ENCODE measurements at regions not wholly inside any gene's neighbourhood (a gene's known extent, or its start where the extent isn't known, plus 50 kb on each side); places are given as distances from the start of the nearest gene placed in this dataset.

GRCh38 chr2:8352989-8353388, 328.9 kb upstream of the ID2 start:
- TF ChIP-seq JUND (IDR thresholded peaks at IDR 0.05) = no peak
- TF ChIP-seq ZBTB33 (IDR thresholded peaks at IDR 0.05) = no peak
- TF ChIP-seq TAF1 (conservative IDR thresholded peaks at IDR 0.05) = no peak
- no peak for TF ChIP-seq RAD21 (IDR thresholded peaks at IDR 0.05)
- TF ChIP-seq GABPA (IDR thresholded peaks at IDR 0.05 in 1 of 2, conservative IDR thresholded peaks at IDR 0.05 in 1 of 2) = no peak
- no peak for TF ChIP-seq FOXA1 (IDR thresholded peaks at IDR 0.05)
- TF ChIP-seq YY1 (IDR thresholded peaks at IDR 0.05) = no peak
- TF ChIP-seq EGR1 (IDR thresholded peaks at IDR 0.05; ENCODE audit: low read depth in 2 of 2) = no peak
- TF ChIP-seq RXRA (IDR thresholded peaks at IDR 0.05) = no peak
- Histone ChIP-seq H3K4me1 (ENCODE audit: control insufficient read depth in 4 of 4, insufficient read depth in 4 of 4, low read length in 3 of 4) (no peaks in the 10 kb centered on the region), H3K27ac (ENCODE audit: low read depth in 1 of 2, low read length in 2 of 2) (no peak overlapping the region), H3K36me3 (ENCODE audit: control insufficient read depth in 4 of 4, insufficient read depth in 3 of 4, low read depth in 1 of 4, low read length in 3 of 4) (peaks cover 0 to 2% (median 0%) of the 10 kb centered on the region in 4 donors), H3K27me3 (ENCODE audit: control insufficient read depth in 4 of 4, insufficient read depth in 4 of 4, low read length in 3 of 4) (no peaks in the 10 kb centered on the region), H3K4me3 (ENCODE audit: low read depth in 1 of 3, low read length in 3 of 3) (no peak overlapping the region), H3K9ac (ENCODE audit: low read depth in 1 of 2, low read length in 2 of 2) (no peak overlapping the region), H3K9me3 (ENCODE audit: control insufficient read depth in 4 of 4, low read length in 3 of 4) (peaks cover 0 to 2% (median 0%) of the 10 kb centered on the region in 4 donors)
- no peak for DNase-seq (ENCODE audit: low spot score)
- 100% methylated on average over 1 of the region's 1 CpG for WGBS

- Histone ChIP-seq H3K9me3 (ENCODE audit: control insufficient read depth in 4 of 4, low read length in 3 of 4) (peaks cover 0 to 2% (median 0%) of the 10 kb centered on the region in 4 donors), H3K4me1 (ENCODE audit: control insufficient read depth in 4 of 4, insufficient read depth in 4 of 4, low read length in 3 of 4) (no peaks in the 10 kb centered on the region), H3K27ac (ENCODE audit: low read depth in 1 of 2, low read length in 2 of 2) (no peak overlapping the region), H3K27me3 (ENCODE audit: control insufficient read depth in 4 of 4, insufficient read depth in 4 of 4, low read length in 3 of 4) (no peaks in the 10 kb centered on the region), H3K36me3 (ENCODE audit: control insufficient read depth in 4 of 4, insufficient read depth in 3 of 4, low read depth in 1 of 4, low read length in 3 of 4) (peaks cover 0 to 2% (median 0%) of the 10 kb centered on the region in 4 donors), H3K9ac (ENCODE audit: low read depth in 1 of 2, low read length in 2 of 2) (no peak overlapping the region), H3K4me3 (ENCODE audit: low read depth in 1 of 3, low read length in 3 of 3) (no peak overlapping the region)
- 93% methylated on average over 7 of the region's 7 CpGs for WGBS
- TF ChIP-seq EGR1 (IDR thresholded peaks at IDR 0.05; ENCODE audit: low read depth in 2 of 2) (no peak), GABPA (IDR thresholded peaks at IDR 0.05 in 1 of 2, conservative IDR thresholded peaks at IDR 0.05 in 1 of 2) (no peak), REST (IDR thresholded peaks at IDR 0.05) (no peak), SP1 (IDR thresholded peaks at IDR 0.05) (no peak), YY1 (IDR thresholded peaks at IDR 0.05) (no peak), ZBTB33 (IDR thresholded peaks at IDR 0.05) (no peak), RAD21 (IDR thresholded peaks at IDR 0.05) (no peak), HNF4G (IDR thresholded peaks at IDR 0.05) (no peak), HNF4A (conservative IDR thresholded peaks at IDR 0.05) (no peak), NR2F2 (IDR thresholded peaks at IDR 0.05) (no peak), TAF1 (conservative IDR thresholded peaks at IDR 0.05) (no peak), CTCF (IDR thresholded peaks at IDR 0.05; ENCODE audit: low read depth, low read length, missing input control) (no peak), FOXA2 (IDR thresholded peaks at IDR 0.05) (no peak), JUND (IDR thresholded peaks at IDR 0.05) (no peak), RXRA (IDR thresholded peaks at IDR 0.05) (no peak), FOXA1 (IDR thresholded peaks at IDR 0.05) (no peak), MAX (IDR thresholded peaks at IDR 0.05) (no peak), ATF3 (IDR thresholded peaks at IDR 0.05) (no peak)
- DNase-seq (ENCODE audit: low spot score) = no peak
Measured at GRCh38 chr2:8355102-8355859, 326.6 kb upstream of the ID2 start.
